T-helper 2 cell treated with Interferon-gamma antibody and Interleukin-4, amounts not matched to agents 5 μg/mL and 100 μg/mL, for 36 hours (primary cell): ENCODE measurements at regions not wholly inside any gene's neighbourhood (a gene's known extent, or its start where the extent isn't known, plus 50 kb on each side); places are given as distances from the start of the nearest gene placed in this dataset.

ENCODE experiments used
- DNase-seq: peaks from one replicate; pipeline ENCODE4 v3.0.0; 2021; ENCODE audit warnings: low spot score
- H3K27ac Mint-ChIP-seq: one replicate; pipeline ENCODE4 v1.8.0; 2021; ENCODE audit warnings: mild to moderate bottlenecking, mixed read lengths
- H3K27me3 Mint-ChIP-seq: one replicate; pipeline ENCODE4 v1.8.0; 2021; ENCODE audit warnings: low read depth, mixed read lengths
- H3K36me3 Mint-ChIP-seq: one replicate; pipeline ENCODE4 v1.8.0; 2021; ENCODE audit warnings: low read depth, mixed read lengths
- H3K4me1 Mint-ChIP-seq: one replicate; pipeline ENCODE4 v1.8.0; 2021; ENCODE audit warnings: low read depth, mixed read lengths
- H3K4me3 Mint-ChIP-seq: one replicate; pipeline ENCODE4 v1.8.0; 2022; ENCODE audit warnings: mild to moderate bottlenecking, moderate library complexity, mixed read lengths
- H3K9me3 Mint-ChIP-seq: one replicate; pipeline ENCODE4 v1.8.0; 2021; ENCODE audit warnings: mixed read lengths

- H3K4me3 Mint-ChIP-seq, result no peak overlapping the region
- DNase-seq, result no peak
- peaks cover 3% of the 10 kb centered on the region for H3K9me3 Mint-ChIP-seq
- H3K27ac Mint-ChIP-seq, result no peak overlapping the region
- no peaks in the 10 kb centered on the region for H3K36me3 Mint-ChIP-seq
- peaks cover 5% of the 10 kb centered on the region for H3K27me3 Mint-ChIP-seq
- H3K4me1 Mint-ChIP-seq, result no peaks in the 10 kb centered on the region
Observed at GRCh38 chr2:240329116-240329665, 106.3 kb upstream of the GPC1 start.

- H3K36me3 Mint-ChIP-seq, result no peaks in the 10 kb centered on the region
- H3K27ac Mint-ChIP-seq, result no peak overlapping the region
- peaks cover 5% of the 10 kb centered on the region for H3K27me3 Mint-ChIP-seq
- peaks cover 3% of the 10 kb centered on the region for H3K9me3 Mint-ChIP-seq
- H3K4me1 Mint-ChIP-seq, result no peaks in the 10 kb centered on the region
- DNase-seq, result no peak
- H3K4me3 Mint-ChIP-seq, result no peak overlapping the region
Observed at GRCh38 chr2:240329778-240330177, 105.7 kb upstream of the GPC1 start.

- DNase-seq, result no peak
- Mint-ChIP-seq H3K9me3 (peaks cover 3% of the 10 kb centered on the region), H3K4me3 (no peak overlapping the region), H3K27ac (no peak overlapping the region), H3K4me1 (no peaks in the 10 kb centered on the region), H3K36me3 (no peaks in the 10 kb centered on the region), H3K27me3 (peaks cover 14% of the 10 kb centered on the region)
Observed at GRCh38 chr2:240333985-240334384, 101.5 kb upstream of the GPC1 start.

GRCh38 chr2:240335061-240335460 is 100.4 kb upstream of the GPC1 start:
- H3K4me1 Mint-ChIP-seq, result no peaks in the 10 kb centered on the region
- H3K9me3 Mint-ChIP-seq, result peaks cover 3% of the 10 kb centered on the region
- no peak overlapping the region for H3K27ac Mint-ChIP-seq
- no peaks in the 10 kb centered on the region for H3K36me3 Mint-ChIP-seq
- no peak for DNase-seq
- no peak overlapping the region for H3K4me3 Mint-ChIP-seq
- H3K27me3 Mint-ChIP-seq, result peaks cover 14% of the 10 kb centered on the region

- Mint-ChIP-seq H3K27me3 (peaks cover 14% of the 10 kb centered on the region), H3K4me3 (no peak overlapping the region), H3K27ac (no peak overlapping the region), H3K4me1 (no peaks in the 10 kb centered on the region), H3K36me3 (no peaks in the 10 kb centered on the region), H3K9me3 (peaks cover 2% of the 10 kb centered on the region)
- no peak for DNase-seq
Observed at GRCh38 chr2:240336820-240337427, 98.5 kb upstream of the GPC1 start.

GRCh38 chr2:240338274-240338673 is 97.2 kb upstream of the GPC1 start:
- no peaks in the 10 kb centered on the region for H3K9me3 Mint-ChIP-seq
- H3K27me3 Mint-ChIP-seq, result peaks cover 11% of the 10 kb centered on the region
- H3K36me3 Mint-ChIP-seq, result no peaks in the 10 kb centered on the region
- no peak for DNase-seq
- H3K4me1 Mint-ChIP-seq, result no peaks in the 10 kb centered on the region
- H3K27ac Mint-ChIP-seq, result no peak overlapping the region
- no peak overlapping the region for H3K4me3 Mint-ChIP-seq

GRCh38 chr2:240339411-240340360 is 95.8 kb upstream of the GPC1 start:
- H3K27ac Mint-ChIP-seq, result no peak overlapping the region
- H3K9me3 Mint-ChIP-seq, result no peaks in the 10 kb centered on the region
- H3K27me3 Mint-ChIP-seq, result peaks cover 9% of the 10 kb centered on the region
- H3K4me1 Mint-ChIP-seq, result no peaks in the 10 kb centered on the region
- no peak overlapping the region for H3K4me3 Mint-ChIP-seq
- H3K36me3 Mint-ChIP-seq, result no peaks in the 10 kb centered on the region
- DNase-seq, result no peak

- DNase-seq, result no peak
- no peaks in the 10 kb centered on the region for H3K9me3 Mint-ChIP-seq
- H3K4me1 Mint-ChIP-seq, result no peaks in the 10 kb centered on the region
- H3K27me3 Mint-ChIP-seq, result peaks cover 9% of the 10 kb centered on the region
- no peaks in the 10 kb centered on the region for H3K36me3 Mint-ChIP-seq
- no peak overlapping the region for H3K27ac Mint-ChIP-seq
- H3K4me3 Mint-ChIP-seq, result no peak overlapping the region
Observed at GRCh38 chr2:240340361-240340761, 95.1 kb upstream of the GPC1 start.

- Mint-ChIP-seq H3K27me3 (peaks cover 6% of the 10 kb centered on the region), H3K4me3 (no peak overlapping the region), H3K9me3 (no peaks in the 10 kb centered on the region), H3K27ac (no peak overlapping the region), H3K36me3 (no peaks in the 10 kb centered on the region), H3K4me1 (no peaks in the 10 kb centered on the region)
- no peak for DNase-seq
Observed at GRCh38 chr2:240341064-240341463, 94.4 kb upstream of the GPC1 start.

- no peaks in the 10 kb centered on the region for H3K9me3 Mint-ChIP-seq
- no peaks in the 10 kb centered on the region for H3K4me1 Mint-ChIP-seq
- no peak overlapping the region for H3K4me3 Mint-ChIP-seq
- no peaks in the 10 kb centered on the region for H3K36me3 Mint-ChIP-seq
- no peak overlapping the region for H3K27ac Mint-ChIP-seq
- no peak for DNase-seq
- no peaks in the 10 kb centered on the region for H3K27me3 Mint-ChIP-seq
Observed at GRCh38 chr2:240343548-240343947, 91.9 kb upstream of the GPC1 start.

- Mint-ChIP-seq H3K27ac (no peak overlapping the region), H3K4me3 (no peak overlapping the region), H3K27me3 (no peaks in the 10 kb centered on the region), H3K36me3 (no peaks in the 10 kb centered on the region), H3K9me3 (no peaks in the 10 kb centered on the region), H3K4me1 (no peaks in the 10 kb centered on the region)
- DNase-seq, result no peak
Observed at GRCh38 chr2:240344904-240345303, 90.6 kb upstream of the GPC1 start.

- Mint-ChIP-seq H3K27me3 (no peaks in the 10 kb centered on the region), H3K9me3 (no peaks in the 10 kb centered on the region), H3K4me1 (no peaks in the 10 kb centered on the region), H3K27ac (no peak overlapping the region), H3K36me3 (no peaks in the 10 kb centered on the region), H3K4me3 (no peak overlapping the region)
- DNase-seq, result no peak
Observed at GRCh38 chr2:240346015-240346752, 89.3 kb upstream of the GPC1 start.

- no peaks in the 10 kb centered on the region for H3K27me3 Mint-ChIP-seq
- H3K4me3 Mint-ChIP-seq, result no peak overlapping the region
- H3K4me1 Mint-ChIP-seq, result no peaks in the 10 kb centered on the region
- no peaks in the 10 kb centered on the region for H3K36me3 Mint-ChIP-seq
- no peak overlapping the region for H3K27ac Mint-ChIP-seq
- no peaks in the 10 kb centered on the region for H3K9me3 Mint-ChIP-seq
- no peak for DNase-seq
Observed at GRCh38 chr2:240346753-240347372, 88.6 kb upstream of the GPC1 start.
